C4-2B (cell line): ENCODE measurements at regions not wholly inside any gene's neighbourhood (a gene's known extent, or its start where the extent isn't known, plus 50 kb on each side); places are given as distances from the start of the nearest gene placed in this dataset.

Source experiments
- ZFX ChIP-seq: fragments of 450-650 bp; IDR thresholded peaks from 2 replicates; pipeline ENCODE4 v1.6.1; 2017
- TF ChIP-seq, protein P1 (sequence below): fragments of 450-650 bp; conservative IDR thresholded peaks from 2 replicates; pipeline ENCODE4 v1.5.1; 2017; ENCODE audit warnings: mild to moderate bottlenecking

- TF ChIP-seq, protein P1, sequence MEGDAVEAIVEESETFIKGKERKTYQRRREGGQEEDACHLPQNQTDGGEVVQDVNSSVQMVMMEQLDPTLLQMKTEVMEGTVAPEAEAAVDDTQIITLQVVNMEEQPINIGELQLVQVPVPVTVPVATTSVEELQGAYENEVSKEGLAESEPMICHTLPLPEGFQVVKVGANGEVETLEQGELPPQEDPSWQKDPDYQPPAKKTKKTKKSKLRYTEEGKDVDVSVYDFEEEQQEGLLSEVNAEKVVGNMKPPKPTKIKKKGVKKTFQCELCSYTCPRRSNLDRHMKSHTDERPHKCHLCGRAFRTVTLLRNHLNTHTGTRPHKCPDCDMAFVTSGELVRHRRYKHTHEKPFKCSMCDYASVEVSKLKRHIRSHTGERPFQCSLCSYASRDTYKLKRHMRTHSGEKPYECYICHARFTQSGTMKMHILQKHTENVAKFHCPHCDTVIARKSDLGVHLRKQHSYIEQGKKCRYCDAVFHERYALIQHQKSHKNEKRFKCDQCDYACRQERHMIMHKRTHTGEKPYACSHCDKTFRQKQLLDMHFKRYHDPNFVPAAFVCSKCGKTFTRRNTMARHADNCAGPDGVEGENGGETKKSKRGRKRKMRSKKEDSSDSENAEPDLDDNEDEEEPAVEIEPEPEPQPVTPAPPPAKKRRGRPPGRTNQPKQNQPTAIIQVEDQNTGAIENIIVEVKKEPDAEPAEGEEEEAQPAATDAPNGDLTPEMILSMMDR = no peak
- no peak for TF ChIP-seq ZFX
Observed at GRCh38 chr2:67054728-67055127, 342.4 kb upstream of the ETAA1 start.
